A673 (cell line): ENCODE measurements at regions not wholly inside any gene's neighbourhood (a gene's known extent, or its start where the extent isn't known, plus 50 kb on each side); places are given as distances from the start of the nearest gene placed in this dataset.

Experiments used
- BruUV-seq: library from RNA; stranded (reverse); fragments of 400-500 nt; replicated peaks from 2 replicates; lab custom pipeline; 2021; lab: Mats Ljungman, UMichigan
- CTCF ChIA-PET: fragments of 300-600 bp; sonication (Branson Sonifier 250); formaldehyde crosslinking; loops from one replicate; lab custom pipeline; 2022; ENCODE audit warnings: antibody characterized with exemption; lab: Charles Lee
- POLR2A ChIA-PET: fragments of 300-600 bp; sonication (Branson Sonifier 250); formaldehyde crosslinking; loops from one replicate; lab custom pipeline; 2022; ENCODE audit warnings: antibody characterized with exemption; ENCODE audit not compliant: low non-redundant PET; lab: Charles Lee
- DNase-seq: peaks from one replicate; pipeline ENCODE4 v3.0.0-alpha.2; 2015; ENCODE audit warnings: low spot score
- H3K27ac ChIP-seq: fragments of 200-600 bp; sonication (generic); 2 replicates; pipeline ENCODE4 v1.5.1; 2016; ENCODE audit warnings: mixed run types, low read depth, mild to moderate bottlenecking, mixed read lengths, antibody characterized with exemption, low read length; ENCODE audit not compliant: poor library complexity, severe bottlenecking
- H3K27me3 ChIP-seq: fragments of 200-600 bp; sonication (generic); replicated peaks from 2 replicates; pipeline ENCODE4 v1.6.1; 2017; ENCODE audit warnings: mixed run types, low read depth, mild to moderate bottlenecking, mixed read lengths, antibody characterized with exemption, low read length; ENCODE audit not compliant: insufficient read depth, poor library complexity
- H3K36me3 ChIP-seq: fragments of 200-600 bp; sonication (generic); 2 replicates; pipeline ENCODE4 v1.6.1; 2016; ENCODE audit warnings: mixed run types, mild to moderate bottlenecking, mixed read lengths, antibody characterized with exemption, low read length; ENCODE audit not compliant: insufficient read depth, poor library complexity, severe bottlenecking
- H3K4me1 ChIP-seq: fragments of 200-600 bp; sonication (generic); 2 replicates; pipeline ENCODE4 v1.6.1; 2017; ENCODE audit warnings: mixed run types, mild to moderate bottlenecking, mixed read lengths, antibody characterized with exemption, low read length; ENCODE audit not compliant: insufficient read depth, poor library complexity, severe bottlenecking
- H3K4me3 ChIP-seq: fragments of 200-600 bp; sonication (generic); 2 replicates; pipeline ENCODE4 v1.5.1; 2016; ENCODE audit warnings: low read depth, mixed run types, mild to moderate bottlenecking, mixed read lengths, low read length; ENCODE audit not compliant: poor library complexity, severe bottlenecking
- H3K9me3 ChIP-seq: fragments of 200-600 bp; sonication (generic); 2 replicates; pipeline ENCODE4 v1.6.1; 2016; ENCODE audit warnings: mixed run types, low read depth, mild to moderate bottlenecking, mixed read lengths, antibody characterized with exemption, low read length; ENCODE audit not compliant: poor library complexity, severe bottlenecking
- CTCF ChIP-seq: fragments of 300-800, 200-600 bp; sonication (generic); conservative IDR thresholded peaks from 2 replicates; pipeline ENCODE4 v1.5.1; 2017; ENCODE audit warnings: low read depth, mild to moderate bottlenecking, antibody characterized with exemption, low read length, moderate library complexity, mixed read lengths
- EZH2 ChIP-seq: fragments of 200-600 bp; sonication (generic); IDR thresholded peaks from 2 replicates; pipeline ENCODE4 v1.6.1; 2017; ENCODE audit warnings: borderline replicate concordance, low read depth, mild to moderate bottlenecking, mixed read lengths, antibody characterized with exemption, low read length; ENCODE audit not compliant: poor library complexity, severe bottlenecking
- intact Hi-C: fragments of 100-400 bp; cut with micrococcal nuclease; formaldehyde crosslinking; loops from one replicate; pipeline ENCODE4 v1.10.0; 2022; ENCODE audit not compliant: unreplicated experiment

GRCh38 chr12:127873306-127873705 lies 393.7 kb upstream of the TMEM132C start:
- Histone ChIP-seq H3K27ac (no peak overlapping the region), H3K4me3 (no peak overlapping the region), H3K36me3 (no peaks in the 10 kb centered on the region), H3K27me3 (no peaks in the 10 kb centered on the region), H3K4me1 (no peaks in the 10 kb centered on the region), H3K9me3 (no peaks in the 10 kb centered on the region)
- intact Hi-C loops, result no loop called here
- TF ChIP-seq EZH2, result no peak
- POLR2A ChIA-PET, result no interaction called here
- DNase-seq, result no peak
- CTCF ChIA-PET, result no interaction called here
- no TSS peak for BruUV-seq

GRCh38 chr12:127881371-127882140 lies 385.4 kb upstream of the TMEM132C start:
- CTCF ChIA-PET, result no interaction called here
- Histone ChIP-seq H3K4me3 (no peak overlapping the region), H3K27me3 (no peaks in the 10 kb centered on the region), H3K27ac (no peak overlapping the region), H3K4me1 (no peaks in the 10 kb centered on the region), H3K9me3 (no peaks in the 10 kb centered on the region), H3K36me3 (no peaks in the 10 kb centered on the region)
- intact Hi-C loops, result no loop called here
- no TSS peak for BruUV-seq
- POLR2A ChIA-PET, result no interaction called here
- peak; percentile 11 for DNase-seq
- TF ChIP-seq CTCF (no peak), EZH2 (no peak)

GRCh38 chr12:127883013-127883412 lies 384.0 kb upstream of the TMEM132C start:
- H3K4me3 ChIP-seq, result no peak overlapping the region
- DNase-seq, result no peak
- TF ChIP-seq CTCF (no peak), EZH2 (no peak)
- ChIA-PET CTCF (no interaction called here), POLR2A (no interaction called here)
- H3K36me3 ChIP-seq, result no peaks in the 10 kb centered on the region
- H3K27ac ChIP-seq, result no peak overlapping the region
- no peaks in the 10 kb centered on the region for H3K9me3 ChIP-seq
- BruUV-seq, result no TSS peak
- no peaks in the 10 kb centered on the region for H3K4me1 ChIP-seq
- H3K27me3 ChIP-seq, result no peaks in the 10 kb centered on the region
- intact Hi-C loops, result no loop called here
